COR-L47 (cell line): ENCODE measurements at regions not wholly inside any gene's neighbourhood (a gene's known extent, or its start where the extent isn't known, plus 50 kb on each side); places are given as distances from the start of the nearest gene placed in this dataset.

ENCODE experiments used
- DNase-seq: peaks from one replicate; lab custom pipeline; 2025; lab: John Stamatoyannopoulos, UW

DNA sequence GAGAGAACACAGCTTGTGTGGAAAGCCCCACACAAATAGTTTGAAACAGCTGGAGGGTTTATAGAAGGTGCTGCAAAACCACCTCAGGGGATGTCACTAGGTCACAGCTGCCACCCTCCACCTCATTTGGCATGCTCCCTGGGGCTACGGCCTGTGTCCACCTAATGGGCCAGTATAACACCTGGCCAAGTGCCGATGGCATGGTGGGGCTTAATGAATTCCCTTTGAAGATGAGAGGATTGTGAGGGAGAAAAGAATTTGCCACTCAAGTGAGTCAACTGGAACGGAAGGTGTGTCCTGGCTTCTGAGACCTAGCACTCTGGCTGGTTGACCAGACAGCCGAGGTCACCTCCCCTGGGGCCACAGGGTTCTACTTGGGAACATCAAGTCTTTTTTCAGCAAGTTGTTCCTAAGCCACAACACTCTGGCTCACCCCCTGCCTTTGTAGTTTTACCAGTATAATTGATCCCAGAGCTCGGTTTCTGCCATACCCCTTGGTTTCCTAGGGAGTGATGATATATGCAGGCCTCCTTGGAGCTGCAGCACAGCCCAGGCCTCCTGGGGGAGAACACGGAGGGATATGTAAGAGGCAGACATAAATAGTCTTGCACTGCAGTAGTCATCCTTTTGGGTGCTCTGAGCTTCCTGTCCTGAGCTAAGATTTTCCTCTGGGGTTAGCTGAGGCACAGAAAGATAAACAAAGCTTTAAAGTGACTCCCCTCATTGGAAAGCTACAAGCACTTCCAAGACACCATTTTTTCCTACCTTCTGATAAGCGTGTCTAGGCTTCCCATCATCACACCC, 178.2 kb upstream of the LPP start:
- no peak for DNase-seq

DNA sequence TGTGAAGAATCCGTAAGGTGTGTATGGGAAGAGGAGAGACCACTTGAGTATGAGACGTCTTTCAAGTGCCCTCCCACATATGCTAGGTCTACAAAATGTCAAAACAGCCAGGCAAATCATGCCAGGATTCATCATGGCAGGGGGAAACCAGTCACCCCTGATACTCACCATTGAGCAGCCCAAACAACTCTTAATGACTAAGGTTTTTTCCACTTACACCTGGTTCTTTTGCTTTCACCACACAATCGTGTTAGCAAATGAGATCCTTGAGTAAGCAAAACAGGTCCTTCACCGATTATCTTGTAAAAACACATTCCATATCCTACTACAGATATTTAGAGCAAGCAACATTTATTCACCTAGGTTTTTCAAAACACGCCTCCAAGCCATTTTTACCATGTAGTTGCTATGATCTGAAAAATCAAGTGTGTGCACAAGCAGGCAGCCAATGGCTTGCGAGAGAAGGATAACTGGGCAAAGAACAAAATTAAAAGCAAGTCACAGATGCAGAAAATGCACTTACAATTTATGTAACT, 177.5 kb upstream of the LPP start:
- DNase-seq = no peak

DNA sequence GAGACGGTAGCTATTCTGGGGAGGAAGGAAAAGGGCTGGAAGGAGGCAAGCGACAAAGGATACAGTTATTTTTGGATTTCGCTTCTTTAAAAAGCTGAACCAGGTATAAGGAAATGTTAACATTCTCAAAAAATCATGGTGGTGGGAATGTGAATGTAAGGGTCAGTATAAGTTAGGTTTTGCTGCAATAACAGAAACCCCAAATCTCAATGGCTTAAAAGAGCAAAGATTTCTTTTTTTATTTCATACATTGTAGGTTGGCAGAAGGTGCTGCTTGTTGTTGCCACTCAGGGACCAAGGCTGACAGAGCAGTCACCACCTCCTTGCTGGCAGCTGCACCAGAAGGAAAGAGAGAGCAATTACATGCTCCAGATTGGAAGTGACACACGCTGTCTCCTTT, 176.3 kb upstream of the LPP start:
- DNase-seq = no peak

DNA sequence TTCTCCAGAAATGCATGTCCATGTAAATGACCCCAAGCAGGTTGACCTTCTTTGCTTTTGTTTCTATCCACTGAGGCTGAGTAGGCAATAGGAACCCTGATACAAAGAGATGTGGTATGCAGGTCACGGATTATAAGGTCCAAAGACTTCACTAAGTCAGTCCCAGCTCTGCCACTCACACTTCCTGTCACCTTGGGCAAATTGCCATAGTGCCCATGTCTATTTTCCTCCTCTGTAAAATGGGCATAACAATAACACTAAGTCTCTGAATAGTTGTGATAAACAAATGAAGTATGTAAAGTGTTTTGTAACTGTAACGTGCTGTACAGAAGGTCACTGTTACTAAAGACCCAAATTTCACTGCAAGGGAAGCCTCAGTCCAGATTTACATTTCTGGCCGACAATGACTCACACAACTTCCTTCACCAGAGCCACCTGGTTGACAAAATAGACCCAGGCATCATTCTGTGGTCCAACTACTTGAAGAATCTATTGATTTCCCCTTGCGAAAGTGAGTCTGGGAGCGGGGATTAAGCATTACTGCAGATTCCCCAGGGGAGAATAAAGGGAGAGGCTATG, 175.4 kb upstream of the LPP start:
- no peak for DNase-seq

DNA sequence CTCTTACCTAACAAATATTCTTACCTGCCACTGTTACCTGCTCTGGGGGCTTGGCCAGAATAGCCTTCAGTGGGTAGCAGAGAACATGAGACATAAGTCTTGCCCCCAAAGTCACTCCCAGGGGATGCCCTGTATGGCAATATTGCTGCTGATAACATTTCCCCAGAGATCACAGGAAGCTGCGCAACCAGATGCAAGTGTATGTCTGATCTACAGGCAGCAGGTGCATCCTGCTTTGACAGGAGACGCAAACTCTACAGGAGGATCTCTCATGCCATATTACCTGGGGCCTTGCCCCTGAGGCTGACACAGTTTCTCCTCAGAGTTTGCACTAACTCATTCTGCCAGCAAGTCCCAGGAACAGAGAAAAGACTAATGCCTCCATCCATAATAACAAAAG, 174.4 kb upstream of the LPP start:
- DNase-seq = no peak

DNA sequence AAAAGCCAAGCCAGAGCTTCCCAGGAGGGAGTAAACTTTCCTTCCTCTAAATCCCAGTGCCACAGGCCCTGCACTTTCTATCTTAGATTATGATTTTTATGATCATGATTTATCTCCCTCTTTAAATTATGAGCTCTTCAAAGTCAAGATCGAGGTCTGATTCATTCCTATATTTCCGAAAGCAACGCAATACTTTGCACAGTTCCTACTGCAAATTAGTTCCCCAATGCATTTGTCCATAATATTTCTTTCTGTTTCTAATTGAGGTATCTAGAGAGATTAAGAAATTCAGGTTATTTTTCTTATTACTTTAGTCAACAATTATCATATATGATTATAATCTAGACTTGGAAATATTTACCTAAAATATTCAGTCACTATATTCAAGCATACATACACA, 173.1 kb upstream of the LPP start:
- no peak for DNase-seq

DNA sequence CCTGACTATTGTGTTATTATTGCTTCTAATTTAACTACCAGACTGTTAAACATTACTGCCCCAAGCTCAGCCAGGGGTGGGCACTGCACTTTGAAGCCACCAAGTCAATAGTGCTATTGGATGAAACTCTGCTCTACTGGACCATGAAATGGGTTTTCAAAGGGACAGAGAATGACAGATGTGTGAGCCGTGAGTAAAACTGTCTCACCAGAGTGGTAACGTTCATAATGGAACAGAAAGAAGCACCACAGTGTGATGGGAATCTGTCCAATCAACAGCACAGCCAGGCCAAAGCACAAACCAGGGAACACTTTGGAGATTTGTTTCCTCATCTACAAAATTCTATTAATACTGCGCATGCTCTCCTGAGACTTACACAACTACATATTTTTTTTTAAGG, 171.8 kb upstream of the LPP start:
- DNase-seq = no peak

DNA sequence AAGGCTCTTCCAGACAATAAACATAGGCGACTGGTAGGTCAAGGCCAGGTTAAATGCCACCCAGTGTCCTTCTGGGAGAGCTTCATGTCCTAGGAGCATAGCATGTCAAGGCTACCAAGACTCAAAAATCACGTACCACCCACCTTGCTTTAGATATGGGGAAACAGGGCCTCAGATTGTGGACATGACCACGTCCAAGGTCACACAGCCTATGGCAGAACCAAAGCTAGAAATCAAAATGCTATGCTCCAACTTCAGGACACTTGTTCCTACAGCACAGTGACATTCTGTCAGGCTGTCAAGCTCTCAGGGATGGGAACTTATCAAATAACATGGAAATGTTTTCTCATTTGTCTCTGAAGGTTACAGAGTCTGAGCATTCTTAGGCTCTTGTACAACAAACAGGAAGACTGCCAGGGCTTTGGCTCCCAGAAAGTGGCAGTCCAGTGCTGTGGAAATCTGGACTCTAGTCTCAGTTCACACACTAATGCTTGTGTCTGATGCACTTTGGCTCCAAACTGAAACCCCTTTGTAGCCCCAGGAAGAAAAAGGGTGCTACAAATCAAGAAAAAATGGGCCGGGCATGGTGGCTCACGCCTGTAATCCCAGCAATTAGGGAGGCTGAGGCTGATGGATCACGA, 170.4 kb upstream of the LPP start:
- DNase-seq = no peak

DNA sequence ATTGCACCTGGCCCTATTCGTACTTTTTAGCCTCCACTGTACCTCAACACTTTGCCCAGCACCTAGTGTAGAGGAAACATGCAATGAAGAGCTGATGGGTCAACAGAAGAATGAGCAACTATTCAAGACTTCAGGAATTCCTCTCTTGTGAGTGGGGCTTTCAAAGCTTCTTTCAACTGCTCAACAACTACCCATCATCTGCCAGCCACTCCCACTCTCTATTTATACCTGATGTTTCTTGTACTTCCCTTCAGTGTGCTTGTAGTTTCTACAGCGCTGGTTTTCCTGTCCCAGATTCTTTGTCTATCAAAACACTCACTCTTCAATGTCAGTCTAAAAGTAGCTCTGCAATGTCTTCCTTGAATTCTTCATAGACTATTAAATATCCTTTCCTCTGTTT, 168.3 kb upstream of the LPP start:
- no peak for DNase-seq

DNA sequence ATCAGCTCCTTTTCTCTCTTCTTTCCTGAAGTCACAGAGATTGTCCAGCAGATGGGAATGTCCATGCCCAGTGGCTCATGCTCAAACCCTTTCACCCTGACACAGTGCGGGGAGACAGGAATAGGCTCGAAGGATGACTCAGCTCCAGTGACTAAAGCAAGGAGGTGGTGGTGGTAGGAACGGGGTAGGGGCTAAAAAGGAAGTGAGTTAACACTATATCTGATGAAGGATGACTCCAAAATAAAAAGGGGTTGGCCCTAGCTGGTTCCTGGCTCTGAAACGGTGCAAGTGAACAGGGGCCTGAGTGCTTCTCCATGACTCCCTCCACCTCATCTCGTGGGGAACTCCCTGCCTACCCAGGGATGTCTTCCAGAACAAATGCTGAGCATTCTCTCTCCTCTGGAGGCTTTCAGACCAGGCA, 167.4 kb upstream of the LPP start:
- DNase-seq = no peak

DNA sequence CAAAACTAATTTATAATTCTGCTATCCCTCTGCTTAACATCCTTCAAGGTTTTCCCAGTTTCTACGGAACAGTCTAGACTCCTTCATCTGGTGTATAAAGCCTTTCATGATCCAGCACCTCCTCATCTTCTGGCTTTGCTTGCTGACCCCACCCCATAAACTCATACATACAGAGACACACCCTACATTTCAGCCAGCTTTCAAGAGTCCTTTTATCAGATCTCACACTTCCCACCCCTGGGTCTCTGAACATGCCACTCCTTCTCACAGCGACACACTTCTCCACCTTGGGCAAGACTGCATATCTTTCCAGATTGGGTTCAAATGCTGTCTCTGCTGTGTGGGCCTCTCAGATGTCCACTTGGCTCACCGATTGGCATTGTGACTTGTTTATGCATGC, 166.8 kb upstream of the LPP start:
- DNase-seq = no peak

DNA sequence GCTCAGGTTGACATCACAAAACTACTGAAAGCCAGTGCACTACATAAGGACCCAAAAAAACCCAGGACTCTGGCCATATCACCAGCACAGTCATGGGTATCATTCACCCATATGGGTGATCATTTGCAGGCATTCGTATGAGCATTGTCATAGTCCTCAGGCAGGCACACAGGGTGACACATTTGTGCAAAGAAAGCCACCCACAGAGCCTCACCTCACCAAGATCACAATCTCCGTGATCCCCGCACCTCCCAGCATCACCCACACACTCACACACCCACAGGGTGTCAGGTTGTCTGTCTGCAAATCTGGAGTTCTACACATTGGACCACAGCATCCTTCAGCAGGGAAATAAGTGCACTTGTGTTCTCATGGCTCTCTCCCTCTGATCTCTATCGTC, 166.0 kb upstream of the LPP start:
- DNase-seq = no peak

DNA sequence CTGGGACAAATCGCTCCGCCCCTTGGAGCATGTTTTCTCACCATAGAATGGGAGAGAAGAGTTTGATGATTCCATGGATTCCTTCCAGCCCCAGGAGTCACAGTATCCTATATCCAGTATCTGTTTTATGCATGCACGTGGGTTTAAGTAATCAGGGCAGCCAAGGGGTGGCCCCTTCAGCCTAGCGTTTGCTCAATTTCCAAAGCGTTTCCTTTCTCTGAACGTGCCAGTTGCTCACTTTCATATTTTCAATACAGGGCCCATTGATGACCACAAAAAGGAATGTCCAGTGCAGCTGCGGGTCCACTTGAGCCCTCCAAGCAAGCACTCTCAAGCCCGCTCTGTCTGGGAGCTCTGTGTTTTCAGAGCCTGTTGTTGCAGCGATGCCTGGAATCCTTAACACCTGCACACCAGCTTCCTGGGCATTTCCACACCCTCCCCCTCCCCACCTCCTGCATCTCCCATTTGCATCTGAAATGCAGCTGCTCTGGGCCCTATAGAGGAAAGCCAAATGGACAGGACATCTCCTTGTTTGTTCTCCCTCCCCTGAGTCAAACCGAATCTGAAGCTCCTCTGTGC, 164.3 kb upstream of the LPP start:
- DNase-seq = no peak

DNA sequence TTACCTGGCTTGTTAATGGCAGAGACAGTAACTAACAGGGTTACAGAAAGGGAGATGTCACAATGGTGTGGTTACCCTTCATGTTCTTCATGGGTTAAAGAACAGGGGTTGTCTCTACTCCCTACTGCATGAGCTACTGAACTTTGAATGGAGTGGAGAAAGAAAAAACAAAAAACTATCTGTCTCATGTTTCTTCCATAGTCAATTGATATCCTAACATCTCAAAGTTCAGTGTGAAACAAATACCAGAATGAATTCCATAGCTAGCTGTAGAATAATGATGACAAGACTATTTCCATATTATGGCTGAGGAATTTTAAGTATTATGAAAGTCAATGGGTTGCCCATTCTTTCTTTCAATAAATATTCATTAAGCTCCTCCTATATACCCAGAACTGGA, 161.3 kb upstream of the LPP start:
- DNase-seq = no peak

DNA sequence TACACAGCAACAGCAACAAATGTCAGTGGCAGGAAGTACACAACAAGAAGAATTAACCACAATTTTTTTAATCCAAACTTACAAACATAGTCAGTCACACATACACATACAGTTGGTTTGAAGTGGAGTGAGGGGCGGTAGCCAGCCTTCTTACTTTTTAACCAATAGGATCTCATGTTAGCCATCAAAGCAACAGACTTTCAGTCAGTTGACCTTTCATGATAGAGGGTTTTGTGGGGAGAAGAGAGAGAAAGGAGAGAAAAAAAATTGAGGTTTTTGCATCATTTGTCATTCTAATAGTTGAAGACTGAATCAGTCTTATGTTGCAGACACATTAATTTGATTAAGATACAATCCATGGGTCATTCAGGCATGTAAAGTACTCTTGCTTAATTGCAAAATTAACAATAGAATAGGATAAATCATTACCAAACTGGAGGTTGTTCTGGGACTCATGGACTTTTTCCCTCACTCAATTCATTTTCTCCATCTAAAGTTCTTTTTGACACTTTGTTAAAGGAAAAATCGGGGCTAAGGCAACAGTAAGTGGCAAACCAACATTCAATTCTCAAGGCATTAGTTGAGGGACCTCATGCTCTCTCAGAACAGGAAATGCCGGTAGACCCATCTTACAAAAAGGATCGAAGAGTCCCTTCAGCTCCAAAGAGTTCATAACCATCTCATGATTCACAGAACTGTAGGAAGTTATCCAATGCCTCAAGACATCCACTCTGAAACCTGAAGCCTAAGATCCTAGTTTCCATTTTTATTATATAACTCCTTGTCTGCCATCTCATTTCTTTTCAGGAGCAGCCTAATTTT, 159.5 kb upstream of the LPP start:
- no peak for DNase-seq

DNA sequence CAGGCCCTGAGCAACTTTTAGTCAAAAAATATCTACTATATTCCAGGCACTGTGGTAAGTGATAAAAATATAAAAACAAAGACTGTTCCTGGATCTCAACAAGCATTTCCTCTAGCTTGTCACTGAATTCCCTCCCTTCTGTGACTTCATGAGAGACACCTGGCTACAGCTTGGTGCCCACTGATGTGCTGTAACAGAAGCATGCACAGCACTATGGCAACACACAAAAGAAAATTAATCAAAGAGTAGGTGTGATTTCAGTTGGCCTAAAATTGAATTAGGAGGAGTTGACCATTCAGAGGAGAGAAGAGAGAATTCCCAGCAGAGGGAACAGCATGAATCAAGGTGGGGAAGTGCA, 158.9 kb upstream of the LPP start:
- DNase-seq = no peak

DNA sequence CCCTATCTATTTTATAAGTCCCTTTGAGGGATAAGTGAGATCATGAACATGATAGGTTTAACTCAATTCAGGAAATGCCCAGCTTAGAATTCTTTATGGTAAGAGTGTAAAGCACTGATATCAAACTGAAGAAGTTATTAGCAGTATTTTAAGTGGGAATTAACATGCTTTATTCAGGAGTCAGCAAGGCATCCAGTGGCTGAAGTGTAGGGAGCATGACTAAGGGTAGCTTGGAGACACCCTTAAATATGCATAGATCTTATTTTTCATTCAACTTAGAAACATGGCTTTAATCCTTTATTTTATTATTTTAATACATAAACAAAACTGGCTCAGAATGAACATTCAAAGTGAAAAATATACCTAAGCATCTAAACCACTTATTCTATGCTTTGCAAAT, 158.3 kb upstream of the LPP start:
- DNase-seq = no peak

DNA sequence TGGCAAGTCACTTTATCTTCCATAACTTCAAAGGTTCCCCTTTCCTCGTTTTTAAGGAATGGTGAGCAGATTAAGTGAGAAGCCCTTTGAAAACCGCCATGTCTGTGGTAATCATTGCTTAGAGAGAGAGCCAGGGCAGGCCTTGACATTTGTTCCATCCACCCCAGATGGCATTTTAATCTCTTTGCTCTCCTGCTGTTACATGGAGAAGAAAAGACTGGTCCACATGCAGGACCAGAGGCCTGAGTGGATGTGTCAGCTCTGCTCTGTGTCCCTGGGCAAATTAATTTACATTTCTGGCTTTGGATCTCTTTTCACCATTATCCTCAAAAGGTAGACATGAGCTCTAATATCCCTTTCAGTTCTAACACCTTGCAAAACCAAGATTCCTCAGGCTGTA, 157.3 kb upstream of the LPP start:
- DNase-seq = no peak

DNA sequence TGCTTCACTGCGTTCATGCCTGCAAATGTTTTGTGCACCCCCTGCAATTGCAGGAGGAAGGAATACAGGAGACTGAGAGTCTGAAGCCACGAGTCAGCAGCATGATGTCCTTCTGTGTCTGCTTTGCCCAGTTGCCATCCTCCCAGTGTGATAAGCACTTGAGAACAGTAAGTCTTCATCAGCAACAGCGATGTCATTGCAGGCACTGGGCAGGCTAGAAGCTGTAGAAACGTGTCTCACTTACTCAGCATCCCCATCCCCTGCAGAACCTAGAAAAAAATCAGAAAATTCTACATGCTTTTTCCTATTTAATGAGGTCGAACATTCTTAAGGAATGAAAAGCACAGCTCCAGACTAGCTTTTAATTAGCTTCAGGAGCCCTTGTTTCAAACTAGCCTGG, 156.5 kb upstream of the LPP start:
- no peak for DNase-seq

DNA sequence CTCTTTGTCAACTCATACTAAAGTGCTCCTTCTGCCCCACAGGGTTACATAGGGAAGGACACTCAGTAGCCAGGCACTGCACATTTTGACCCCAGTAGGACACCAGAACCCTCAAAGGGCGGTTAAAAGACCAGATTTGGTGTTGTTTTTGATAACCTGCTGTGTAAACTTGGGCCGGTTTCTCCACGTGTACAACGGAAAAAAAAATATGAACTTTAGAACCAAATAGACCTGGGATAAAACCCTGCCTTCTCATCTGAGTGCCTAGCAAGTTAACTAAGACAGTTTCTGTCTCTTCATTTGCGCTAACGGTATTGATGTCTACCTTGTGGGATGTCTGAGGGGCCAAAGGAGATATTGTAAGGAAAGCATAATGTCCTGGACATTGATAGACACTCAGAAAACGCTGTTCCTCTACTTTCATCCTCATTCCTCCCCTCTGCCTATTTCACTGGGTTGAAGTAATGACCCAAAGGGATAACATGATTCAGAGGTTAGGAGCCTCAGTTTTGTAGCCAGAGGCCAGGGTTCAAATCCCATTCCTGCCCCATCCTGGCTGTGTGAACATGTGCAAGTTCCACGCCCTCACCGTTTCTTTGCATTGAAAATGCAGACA, 155.9 kb upstream of the LPP start:
- DNase-seq = no peak

DNA sequence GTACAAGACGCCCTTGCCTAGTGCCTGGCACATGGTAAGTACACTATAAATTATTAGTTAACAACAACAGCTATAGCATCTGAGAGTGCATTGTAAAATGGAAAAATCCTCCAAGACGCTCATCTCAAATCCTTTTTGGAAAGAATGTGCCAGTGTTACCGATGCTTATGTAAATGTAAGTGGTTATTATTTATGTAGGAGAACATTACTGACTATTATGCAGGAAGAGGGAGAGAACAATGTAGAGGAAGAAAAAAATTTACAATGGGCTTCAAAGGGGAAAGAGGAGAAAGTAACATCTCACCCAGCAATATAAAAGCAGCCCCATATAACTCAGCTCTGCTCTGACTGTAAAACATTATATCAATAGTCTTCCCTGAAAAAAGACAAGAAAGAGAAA, 155.3 kb upstream of the LPP start:
- DNase-seq = no peak

DNA sequence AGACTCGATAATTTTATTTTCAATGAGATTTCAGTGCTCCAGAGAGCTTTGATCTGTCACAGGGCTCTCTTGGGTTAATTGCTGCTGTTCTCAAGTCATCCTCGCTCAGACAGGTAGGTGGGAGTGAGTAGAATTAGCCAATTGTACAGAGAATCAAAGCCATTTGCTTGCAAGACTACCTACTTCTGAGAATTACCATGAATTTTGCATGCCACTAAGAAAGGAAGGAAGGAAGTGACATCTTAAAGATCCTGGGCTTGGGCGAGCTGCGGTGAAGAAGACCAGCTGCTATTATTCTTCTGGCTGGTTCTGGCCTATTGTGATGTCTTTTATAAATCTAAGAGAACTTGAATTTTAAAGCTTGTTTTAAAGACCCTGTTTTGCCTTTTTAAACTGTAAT, 154.1 kb upstream of the LPP start:
- DNase-seq = no peak
